ENCODE measurements at regions not wholly inside any gene's neighbourhood (a gene's known extent, or its start where the extent isn't known, plus 50 kb on each side); places are given as distances from the start of the nearest gene placed in this dataset.

- DNase-seq (ENCODE audit: low spot score): no peak
- TF ChIP-seq, protein P1, sequence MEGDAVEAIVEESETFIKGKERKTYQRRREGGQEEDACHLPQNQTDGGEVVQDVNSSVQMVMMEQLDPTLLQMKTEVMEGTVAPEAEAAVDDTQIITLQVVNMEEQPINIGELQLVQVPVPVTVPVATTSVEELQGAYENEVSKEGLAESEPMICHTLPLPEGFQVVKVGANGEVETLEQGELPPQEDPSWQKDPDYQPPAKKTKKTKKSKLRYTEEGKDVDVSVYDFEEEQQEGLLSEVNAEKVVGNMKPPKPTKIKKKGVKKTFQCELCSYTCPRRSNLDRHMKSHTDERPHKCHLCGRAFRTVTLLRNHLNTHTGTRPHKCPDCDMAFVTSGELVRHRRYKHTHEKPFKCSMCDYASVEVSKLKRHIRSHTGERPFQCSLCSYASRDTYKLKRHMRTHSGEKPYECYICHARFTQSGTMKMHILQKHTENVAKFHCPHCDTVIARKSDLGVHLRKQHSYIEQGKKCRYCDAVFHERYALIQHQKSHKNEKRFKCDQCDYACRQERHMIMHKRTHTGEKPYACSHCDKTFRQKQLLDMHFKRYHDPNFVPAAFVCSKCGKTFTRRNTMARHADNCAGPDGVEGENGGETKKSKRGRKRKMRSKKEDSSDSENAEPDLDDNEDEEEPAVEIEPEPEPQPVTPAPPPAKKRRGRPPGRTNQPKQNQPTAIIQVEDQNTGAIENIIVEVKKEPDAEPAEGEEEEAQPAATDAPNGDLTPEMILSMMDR (IDR thresholded peaks at IDR 0.05): no peak
- Histone ChIP-seq H3K36me3 (no peaks in the 10 kb centered on the region), H3K27me3 (replicated peaks; ENCODE audit: insufficient read depth) (no peaks in the 10 kb centered on the region), H3K4me1 (ENCODE audit: control insufficient read depth in 1 of 2, low read depth in 2 of 2) (no peaks in the 10 kb centered on the region), H3K4me3 (no peak overlapping the region), H3K27ac (no peak overlapping the region), H3K9me3 (no peaks in the 10 kb centered on the region)
- ATAC-seq (ENCODE audit: insufficient number of reproducible peaks, low FRiP score, low read depth): no peak
Observed at GRCh38 chr18:78576967-78577366, 402.7 kb upstream of the SALL3 start.

GRCh38 chr18:78579449-78579848, 400.2 kb upstream of the SALL3 start:
- Histone ChIP-seq H3K4me3 (no peak overlapping the region), H3K4me1 (ENCODE audit: control insufficient read depth in 1 of 2, low read depth in 2 of 2) (no peaks in the 10 kb centered on the region), H3K9me3 (no peaks in the 10 kb centered on the region), H3K36me3 (no peaks in the 10 kb centered on the region), H3K27me3 (replicated peaks; ENCODE audit: insufficient read depth) (no peaks in the 10 kb centered on the region), H3K27ac (no peak overlapping the region)
- TF ChIP-seq, protein P1 (IDR thresholded peaks at IDR 0.05): no peak
- no peak for ATAC-seq (ENCODE audit: insufficient number of reproducible peaks, low FRiP score, low read depth)
- no peak for DNase-seq (ENCODE audit: low spot score)

GRCh38 chr18:78579854-78580577, 399.6 kb upstream of the SALL3 start:
- Histone ChIP-seq H3K36me3 (no peaks in the 10 kb centered on the region), H3K27me3 (replicated peaks; ENCODE audit: insufficient read depth) (no peaks in the 10 kb centered on the region), H3K9me3 (no peaks in the 10 kb centered on the region), H3K27ac (no peak overlapping the region), H3K4me3 (no peak overlapping the region), H3K4me1 (ENCODE audit: control insufficient read depth in 1 of 2, low read depth in 2 of 2) (no peaks in the 10 kb centered on the region)
- TF ChIP-seq, protein P1 (IDR thresholded peaks at IDR 0.05): no peak
- DNase-seq (ENCODE audit: low spot score): no peak
- ATAC-seq (ENCODE audit: insufficient number of reproducible peaks, low FRiP score, low read depth): no peak

GRCh38 chr18:78580835-78581339, 398.7 kb upstream of the SALL3 start:
- Histone ChIP-seq H3K36me3 (no peaks in the 10 kb centered on the region), H3K4me1 (ENCODE audit: control insufficient read depth in 1 of 2, low read depth in 2 of 2) (no peaks in the 10 kb centered on the region), H3K27ac (no peak overlapping the region), H3K27me3 (replicated peaks; ENCODE audit: insufficient read depth) (no peaks in the 10 kb centered on the region), H3K4me3 (no peak overlapping the region), H3K9me3 (no peaks in the 10 kb centered on the region)
- no peak for DNase-seq (ENCODE audit: low spot score)
- TF ChIP-seq, protein P1 (IDR thresholded peaks at IDR 0.05): no peak
- no peak for ATAC-seq (ENCODE audit: insufficient number of reproducible peaks, low FRiP score, low read depth)

DNA sequence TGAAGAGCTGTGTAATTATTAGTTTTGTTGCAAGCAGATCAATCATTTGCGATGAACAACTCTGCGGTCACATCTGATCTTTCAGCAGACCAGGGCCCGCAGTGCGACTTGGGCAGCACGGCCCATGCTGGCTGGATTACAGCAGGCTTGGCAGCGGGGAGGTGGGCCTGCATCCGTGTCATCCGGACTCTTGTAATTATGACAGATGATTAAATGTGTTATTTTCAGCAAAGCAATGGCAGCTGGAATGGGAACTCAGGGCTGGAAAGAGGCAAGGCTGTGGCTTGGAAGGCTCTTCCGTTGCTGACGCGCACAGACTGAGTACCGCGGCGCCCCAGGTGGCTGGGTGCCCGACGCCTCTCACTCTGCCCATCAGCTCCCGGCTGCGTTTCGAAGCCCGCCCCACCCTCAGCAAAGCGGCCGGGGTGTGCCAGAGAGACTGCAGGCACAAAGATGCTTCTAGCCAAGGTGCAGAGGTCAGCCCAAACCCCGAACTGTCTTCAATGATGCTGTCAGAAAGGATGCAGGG, 397.4 kb upstream of the SALL3 start:
- Histone ChIP-seq H3K4me1 (ENCODE audit: control insufficient read depth in 1 of 2, low read depth in 2 of 2) (no peaks in the 10 kb centered on the region), H3K9me3 (no peaks in the 10 kb centered on the region), H3K27ac (no peak overlapping the region), H3K4me3 (no peak overlapping the region), H3K27me3 (replicated peaks; ENCODE audit: insufficient read depth) (no peaks in the 10 kb centered on the region), H3K36me3 (no peaks in the 10 kb centered on the region)
- TF ChIP-seq, protein P1 (IDR thresholded peaks at IDR 0.05): no peak
- no peak for ATAC-seq (ENCODE audit: insufficient number of reproducible peaks, low FRiP score, low read depth)
- DNase-seq (ENCODE audit: low spot score): no peak
